Central memory CD4-positive, alpha-beta T cell (primary cell): ENCODE measurements at regions not wholly inside any gene's neighbourhood (a gene's known extent, or its start where the extent isn't known, plus 50 kb on each side); places are given as distances from the start of the nearest gene placed in this dataset.
"Not testable (repeated sequence)": the region's sequence is repeated elsewhere in the genome, so short reads cannot be mapped to it uniquely, and the experiment has no call there.

Experiments used
- DNase-seq: peaks from one replicate; pipeline ENCODE4 v3.0.0; 2022

- no peak for DNase-seq
These were observed 69.7 kb downstream of the CMAS start for GRCh38 chr12:22115711-22116110.

DNA sequence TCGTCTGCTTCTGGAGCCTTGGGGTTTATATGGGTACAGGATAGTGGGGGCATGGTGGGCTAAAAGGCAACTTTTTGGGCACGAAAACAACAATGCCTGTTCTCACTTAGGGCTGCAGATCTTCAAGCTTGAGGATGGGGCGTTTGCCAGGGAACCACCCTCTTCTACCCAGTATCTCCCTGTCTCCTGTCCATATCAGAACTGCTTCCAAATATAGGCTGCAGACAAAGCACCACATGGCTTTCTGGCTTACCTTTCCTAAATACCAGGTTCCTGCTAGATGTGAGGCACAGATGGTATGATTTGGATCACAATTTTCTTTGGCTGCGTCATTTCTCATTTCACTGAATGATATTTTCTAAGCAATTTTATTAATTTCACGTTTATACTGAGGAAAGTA lies 70.4 kb downstream of the CMAS start:
- DNase-seq, result no peak

DNA sequence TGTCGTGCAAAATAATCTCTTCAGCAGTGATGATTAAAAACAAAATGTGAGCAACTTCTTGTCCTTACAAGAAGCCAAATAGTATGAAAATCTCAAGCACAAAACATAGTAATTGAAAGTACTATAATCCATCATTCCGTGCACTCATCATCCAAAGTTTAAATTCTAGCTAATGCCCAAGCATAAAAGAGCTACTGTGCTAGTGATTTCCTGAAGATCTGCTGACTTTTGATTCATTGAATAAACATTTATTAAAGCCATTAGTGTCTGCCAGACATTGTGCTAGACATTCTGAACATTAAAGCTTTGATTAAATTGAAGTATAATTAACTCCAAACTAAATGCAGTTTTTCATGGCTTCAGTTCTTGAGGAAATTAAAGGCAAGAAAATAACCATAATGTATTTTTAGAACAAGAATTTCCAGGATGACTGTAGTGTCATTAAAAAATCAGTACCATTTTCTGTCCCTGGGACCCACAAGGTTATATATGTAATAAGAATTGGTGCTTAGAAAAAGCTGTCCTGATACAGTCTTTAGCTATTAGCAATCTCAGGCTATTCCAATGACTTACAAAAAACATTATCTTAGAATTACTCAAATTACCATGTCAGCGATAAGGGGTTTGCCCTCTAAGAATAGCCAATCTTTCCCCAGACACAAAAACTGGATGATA lies 71.7 kb downstream of the CMAS start:
- DNase-seq, result no peak

GRCh38 chr12:22118238-22118790 lies 72.3 kb downstream of the CMAS start:
- DNase-seq, result no peak

- peak; percentile 15 for DNase-seq
These were observed 75.2 kb downstream of the CMAS start for GRCh38 chr12:22121224-22121623.

DNA sequence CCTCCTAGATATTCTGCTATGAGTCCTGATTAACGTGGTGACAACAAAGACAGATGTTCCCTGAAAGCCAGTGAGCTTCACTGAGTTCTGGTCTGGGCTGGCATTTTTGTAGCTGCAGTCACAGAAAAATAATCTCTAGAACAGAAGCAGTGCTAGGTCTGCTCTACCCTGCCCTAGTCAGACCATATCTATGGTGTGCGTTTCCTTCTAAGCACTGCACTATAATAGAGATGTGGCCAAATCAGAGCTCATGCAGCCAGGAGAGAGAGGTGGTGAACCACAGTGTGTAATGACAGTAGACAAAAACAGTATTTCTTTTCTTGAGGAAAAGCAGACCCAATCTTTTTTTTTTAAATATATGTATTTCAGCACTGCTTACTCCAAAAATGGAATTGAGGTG lies 76.3 kb downstream of the CMAS start:
- no peak for DNase-seq

- no peak for DNase-seq
These were observed 79.0 kb downstream of the CMAS start for GRCh38 chr12:22124987-22125386.

GRCh38 chr12:22126101-22126500 lies 80.1 kb downstream of the CMAS start:
- DNase-seq, result not testable (repeated sequence)

- DNase-seq, result no peak
These were observed 80.7 kb downstream of the CMAS start for GRCh38 chr12:22126758-22127157.

DNA sequence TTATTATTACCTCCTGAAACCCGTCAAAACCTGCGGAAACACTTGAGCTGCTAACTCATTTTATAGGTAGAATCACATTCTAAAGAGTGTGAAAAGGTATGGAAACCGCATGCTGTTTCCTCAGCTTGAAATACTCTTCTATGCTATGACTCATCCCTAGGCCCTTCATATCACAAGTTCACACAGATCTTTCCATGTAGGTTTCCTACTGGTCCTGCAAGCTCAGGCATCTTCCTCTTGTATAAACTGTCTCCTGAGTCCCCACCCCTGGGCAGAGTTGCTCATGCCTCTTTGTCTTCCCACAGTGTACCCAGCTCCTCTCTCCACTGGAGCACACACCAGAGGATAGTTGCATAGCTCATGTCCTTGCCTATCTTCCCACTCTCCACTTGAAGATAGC lies 84.7 kb downstream of the CMAS start:
- DNase-seq, result no peak

DNA sequence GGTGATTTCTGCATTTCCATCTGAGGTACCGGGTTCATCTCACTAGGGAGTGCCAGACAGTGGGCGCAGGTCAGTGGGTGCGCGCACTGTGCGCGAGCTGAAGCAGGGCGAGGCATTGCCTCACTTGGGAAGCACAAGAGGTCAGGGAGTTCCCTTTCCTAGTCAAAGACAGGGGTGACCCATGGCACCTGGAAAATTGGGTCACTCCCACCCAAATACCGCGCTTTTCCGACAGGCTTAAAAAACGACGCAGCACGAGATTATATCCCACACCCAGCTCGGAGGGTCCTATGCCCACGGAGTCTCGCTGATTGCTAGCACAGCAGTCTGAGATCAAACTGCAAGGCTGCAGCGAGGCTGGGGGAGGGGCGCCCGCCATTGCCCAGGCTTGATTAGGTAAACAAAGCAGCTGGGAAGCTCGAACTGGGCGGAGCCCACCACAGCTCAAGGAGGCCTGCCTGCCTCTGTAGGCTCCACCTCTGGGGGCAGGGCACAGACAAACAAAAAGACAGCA lies 90.6 kb downstream of the CMAS start:
- DNase-seq, result not testable (repeated sequence)
